ACHN (cell line): ENCODE measurements at regions not wholly inside any gene's neighbourhood (a gene's known extent, or its start where the extent isn't known, plus 50 kb on each side); places are given as distances from the start of the nearest gene placed in this dataset.

ENCODE experiments used
- DNase-seq: peaks from one replicate; pipeline ENCODE4 v3.0.0-alpha.2; 2015
- in situ Hi-C: cut with HindIII; loops from 2 replicates; pipeline ENCODE4 v1.10.0; 2017; ENCODE audit warnings: low sequenced_read_pairs, low pct_ligation_motif_present, low pct_unique_long_range_greater_than_20kb

DNA sequence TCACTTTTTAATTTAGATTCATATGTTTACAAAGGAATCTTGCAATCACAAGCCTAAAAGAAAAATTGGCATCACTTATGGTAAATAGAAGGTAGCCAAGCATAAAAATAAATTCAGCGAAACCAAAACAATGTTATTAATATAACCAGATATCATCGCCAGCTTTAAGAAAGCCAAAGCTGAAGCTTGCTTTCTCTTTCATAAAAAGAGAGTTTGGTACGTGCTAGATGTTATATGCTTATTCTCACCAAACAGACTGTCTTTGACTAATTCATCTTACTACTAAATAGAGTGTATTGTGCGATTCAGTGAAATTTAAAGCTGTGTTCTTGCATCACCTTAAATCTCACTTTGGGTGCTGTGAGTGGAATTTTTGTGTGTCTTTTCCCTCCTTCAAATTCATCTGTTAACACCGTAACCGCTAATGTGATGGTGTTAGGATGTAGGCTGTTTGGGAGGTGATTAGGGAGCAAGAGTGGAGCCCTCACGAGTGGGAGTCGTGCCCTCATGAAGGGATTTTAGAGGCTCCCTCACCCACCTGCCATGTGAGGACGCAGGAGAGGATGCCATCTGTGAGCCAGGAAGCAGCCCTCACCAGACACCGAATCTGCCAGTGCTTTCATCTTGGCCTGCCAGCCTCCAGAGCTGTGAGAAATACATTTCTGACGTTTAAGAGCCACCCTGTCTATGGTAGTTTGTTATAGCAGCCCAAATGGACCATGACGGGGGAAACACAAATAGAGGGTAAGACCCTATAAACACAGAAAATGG lies 134.1 kb upstream of the TMEM45B start:
- DNase-seq: no peak
- in situ Hi-C loops: no loop called here

- in situ Hi-C loops: no loop called here
- DNase-seq: no peak
Measured at GRCh38 chr11:129686269-129686668, 129.4 kb upstream of the TMEM45B start.

- in situ Hi-C loops: no loop called here
- DNase-seq: no peak
Measured at GRCh38 chr11:129691142-129691541, 124.5 kb upstream of the TMEM45B start.

GRCh38 chr11:129694538-129694937 lies 121.1 kb upstream of the TMEM45B start:
- in situ Hi-C loops: no loop called here
- DNase-seq: peak; percentile 6

DNA sequence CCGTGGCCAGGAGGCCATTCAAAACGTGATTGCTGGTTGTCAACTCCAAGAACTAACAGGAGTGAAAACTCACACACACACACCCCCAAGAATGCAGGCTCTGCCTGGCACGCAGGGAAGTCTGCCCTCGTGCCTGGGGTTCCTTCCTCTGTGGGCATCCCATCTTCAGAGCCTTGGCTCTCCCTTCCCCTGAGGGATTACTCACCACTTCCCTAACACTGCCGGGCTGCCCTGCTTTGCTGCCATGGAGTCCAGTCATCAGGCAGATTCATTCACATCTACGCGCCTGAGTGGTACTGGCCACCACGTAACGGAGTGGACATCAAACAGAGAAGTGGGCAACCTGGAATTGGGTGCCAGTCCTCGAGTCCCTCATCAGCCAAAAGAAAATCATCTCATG lies 120.7 kb upstream of the TMEM45B start:
- peak; percentile 19 for DNase-seq
- in situ Hi-C loops: no loop called here

- peak; percentile 53 for DNase-seq
- in situ Hi-C loops: no loop called here
Measured at GRCh38 chr11:129695571-129696308, 119.9 kb upstream of the TMEM45B start.

DNA sequence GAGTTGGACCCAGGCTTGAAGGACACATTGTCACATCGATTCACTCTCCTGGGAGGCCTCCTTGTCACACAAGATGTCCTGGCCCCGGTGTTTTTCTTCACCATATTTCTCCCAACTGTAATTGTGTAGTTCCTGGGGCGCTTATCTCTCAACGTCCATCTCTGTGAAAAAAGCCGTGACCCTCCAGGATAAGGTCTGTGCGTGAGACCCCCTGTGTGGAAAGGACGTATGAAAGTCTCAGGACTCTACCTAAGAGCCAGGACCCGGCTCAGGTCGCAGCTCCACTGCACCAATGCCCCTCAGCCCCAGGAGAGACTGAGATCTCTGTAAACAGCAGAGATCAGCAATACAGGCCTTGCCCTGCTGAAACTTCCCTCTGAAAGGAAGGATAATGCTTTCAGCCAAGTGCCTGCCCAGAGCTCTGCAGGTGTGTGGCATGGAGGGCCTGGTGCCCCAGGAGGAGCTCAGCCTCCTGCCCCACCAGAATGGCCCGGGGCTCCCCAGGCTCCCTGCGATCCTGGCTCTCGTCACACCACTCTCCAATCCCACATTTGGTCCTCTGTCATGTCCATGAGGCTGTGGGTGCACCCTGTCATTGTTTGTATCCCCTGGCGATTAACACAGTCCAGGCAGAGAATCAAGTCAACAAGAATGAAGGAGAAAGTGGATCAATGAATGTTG lies 119.2 kb upstream of the TMEM45B start:
- DNase-seq: no peak
- in situ Hi-C loops: no loop called here

DNA sequence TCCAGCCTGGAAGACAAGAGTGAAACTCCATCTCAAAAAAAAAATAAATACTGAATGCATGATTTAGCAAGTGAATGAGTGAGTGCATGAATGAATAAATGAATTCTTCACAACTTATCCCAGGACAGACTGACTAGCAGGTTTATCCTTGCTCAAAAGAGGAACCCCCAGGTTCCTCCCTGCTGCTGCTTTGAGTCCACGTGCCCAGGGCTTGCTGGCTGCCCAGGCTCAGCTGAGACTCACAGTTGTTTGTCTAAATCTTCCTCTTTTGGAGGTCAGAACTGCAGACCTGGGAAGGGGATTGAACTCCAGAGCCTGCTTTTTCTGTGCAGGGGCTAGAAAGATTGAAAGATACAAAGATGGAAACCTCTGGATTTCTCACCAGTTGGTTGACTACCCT lies 117.4 kb upstream of the TMEM45B start:
- in situ Hi-C loops: no loop called here
- DNase-seq: no peak

- in situ Hi-C loops: no loop called here
Measured at GRCh38 chr11:129699711-129700304, 115.8 kb upstream of the TMEM45B start.

GRCh38 chr11:129700701-129701100 lies 114.9 kb upstream of the TMEM45B start:
- in situ Hi-C loops: no loop called here
- no peak for DNase-seq

More at GRCh38 chr11:129699711-129700304, 115.8 kb upstream of the TMEM45B start:
- DNase-seq: no peak

DNA sequence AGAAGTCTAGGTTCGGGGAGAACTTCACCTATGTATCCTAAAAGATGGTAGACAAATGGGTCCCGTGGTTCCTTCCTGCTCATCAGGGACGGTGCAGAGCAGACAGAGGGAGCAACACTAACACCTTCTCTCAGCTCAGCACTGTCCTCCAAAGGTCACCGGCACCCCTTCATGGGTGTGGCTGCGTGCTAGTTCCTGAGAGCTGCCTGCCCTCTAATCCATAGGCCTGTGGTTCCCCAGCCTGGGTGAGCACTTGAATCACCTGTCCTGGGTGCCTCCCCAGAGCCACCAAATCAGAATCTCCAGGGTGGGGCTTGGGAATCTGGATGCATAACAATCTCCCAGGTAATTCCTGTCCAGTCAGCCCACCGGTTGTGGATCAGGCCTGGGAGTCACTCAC lies 113.9 kb upstream of the TMEM45B start:
- DNase-seq: no peak
- in situ Hi-C loops: no loop called here

DNA sequence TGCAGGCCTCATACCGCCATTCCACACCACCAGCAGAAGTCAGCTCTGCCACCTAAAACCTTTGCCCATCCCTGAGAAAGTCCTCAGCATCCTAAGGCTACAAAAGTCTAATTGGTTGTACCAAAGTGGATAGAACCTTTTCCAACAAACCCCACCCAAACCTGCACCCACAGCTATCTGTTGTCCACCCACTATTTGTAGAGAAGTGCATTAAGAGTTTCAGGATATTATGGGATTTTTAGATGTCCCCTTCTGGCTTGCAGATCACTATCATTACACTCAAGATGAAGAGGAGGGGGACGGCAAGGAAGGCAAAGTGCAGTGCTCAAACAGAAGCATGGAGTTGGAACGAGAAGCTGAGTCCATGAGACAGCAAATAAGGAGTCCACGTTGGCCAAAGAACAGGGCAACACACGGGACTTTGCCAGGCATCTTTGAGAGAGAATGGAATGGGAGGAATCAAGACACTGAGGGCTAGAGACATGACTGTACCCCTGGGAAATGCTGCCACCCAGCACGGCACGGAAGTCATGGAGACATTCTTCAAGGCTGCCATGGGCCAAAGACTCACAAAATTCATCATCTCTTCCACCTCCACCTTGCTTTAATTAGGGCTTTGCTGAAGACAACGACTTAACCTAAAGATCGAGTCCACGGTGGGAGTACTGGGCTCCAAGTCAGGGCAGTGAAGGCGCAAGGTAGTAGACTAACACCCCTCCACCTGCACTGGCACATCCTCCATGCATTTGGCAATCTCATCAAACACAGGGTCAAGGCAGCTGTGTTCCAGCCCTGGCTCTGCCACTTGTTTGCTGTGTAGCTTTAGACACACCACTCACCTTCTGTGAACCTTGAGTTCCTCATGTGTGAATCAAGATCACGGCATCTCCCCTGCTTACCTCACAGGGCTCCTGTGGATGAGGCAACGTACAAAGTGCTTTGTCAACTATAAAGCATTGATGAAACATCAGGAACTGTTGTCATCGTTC lies 112.9 kb upstream of the TMEM45B start:
- DNase-seq: no peak
- in situ Hi-C loops: no loop called here

DNA sequence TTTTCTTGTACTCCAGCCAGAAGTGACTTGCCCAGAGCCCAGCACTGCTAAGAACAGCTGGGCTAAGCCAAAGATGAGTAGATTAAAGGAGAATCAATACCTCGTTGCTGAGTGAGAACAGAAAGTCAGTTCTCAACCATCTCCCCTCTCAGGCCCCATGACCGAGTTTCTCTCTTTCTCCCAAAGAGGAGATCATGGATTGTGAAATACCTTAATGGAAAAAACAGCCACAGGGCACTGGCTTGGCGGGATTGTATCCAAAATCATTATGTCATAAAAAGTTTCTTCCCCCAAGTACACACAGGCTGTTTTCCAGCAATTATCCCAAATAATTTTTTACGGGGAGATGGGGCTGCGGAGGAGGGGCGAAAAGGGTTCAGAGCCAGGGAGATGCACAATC lies 111.8 kb upstream of the TMEM45B start:
- no peak for DNase-seq

GRCh38 chr11:129704831-129705230 lies 110.8 kb upstream of the TMEM45B start:
- in situ Hi-C loops: no loop called here
- no peak for DNase-seq

More for the DNA sequence above, 111.8 kb upstream of the TMEM45B start:
- in situ Hi-C loops: no loop called here

- DNase-seq: no peak
- in situ Hi-C loops: no loop called here
Measured at GRCh38 chr11:129705341-129705740, 110.3 kb upstream of the TMEM45B start.

- in situ Hi-C loops: no loop called here
- no peak for DNase-seq
Measured at GRCh38 chr11:129705933-129706332, 109.7 kb upstream of the TMEM45B start.

GRCh38 chr11:129709801-129710398 lies 105.7 kb upstream of the TMEM45B start:
- in situ Hi-C loops: no loop called here
- no peak for DNase-seq

DNA sequence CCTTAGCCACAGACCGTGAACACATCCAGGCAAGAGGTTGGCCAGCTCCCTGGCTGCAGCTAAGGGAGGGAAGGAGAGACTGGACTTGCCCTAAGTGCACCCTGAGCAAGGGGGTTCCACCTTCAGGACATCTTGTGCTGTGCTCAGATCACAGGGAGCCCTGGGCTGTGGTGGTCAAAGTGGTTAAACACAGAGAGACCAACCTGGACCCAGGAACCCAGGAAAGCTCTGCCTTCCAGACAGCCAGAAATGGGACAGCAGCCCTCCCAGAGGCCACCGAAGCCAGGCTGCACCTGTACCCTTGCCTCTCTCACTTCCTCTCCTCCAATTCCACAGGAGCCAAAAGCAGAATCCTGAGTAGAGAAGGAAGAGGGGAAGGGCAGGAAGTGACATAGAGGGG lies 105.2 kb upstream of the TMEM45B start:
- in situ Hi-C loops: no loop called here
- DNase-seq: no peak
